GM13976 (cell line): ENCODE measurements at regions not wholly inside any gene's neighbourhood (a gene's known extent, or its start where the extent isn't known, plus 50 kb on each side); places are given as distances from the start of the nearest gene placed in this dataset.

Source experiments
- DNase-seq: peaks from one replicate; pipeline ENCODE4 v3.0.0; 2012; ENCODE audit warnings: low spot score
- CTCF ChIP-seq: IDR thresholded peaks from 2 replicates; pipeline ENCODE4 v1.5.1; 2012; ENCODE audit warnings: borderline replicate concordance, mild to moderate bottlenecking; ENCODE audit not compliant: insufficient read depth; ENCODE audit errors: extremely low read depth, missing control alignments, control extremely low read depth
- in situ Hi-C: fragments of 300-500 bp; cut with MboI; formaldehyde crosslinking; loops from one replicate; pipeline ENCODE4 v1.12.0; 2022; ENCODE audit warnings: low sequenced_read_pairs, mixed read lengths, inconsistent platforms; ENCODE audit not compliant: unreplicated experiment

GRCh38 chr2:18814387-18814786, 225.0 kb upstream of the NT5C1B start:
- DNase-seq = no peak
- in situ Hi-C loops = no loop called here
- TF ChIP-seq CTCF = no peak

- in situ Hi-C loops = no loop called here
- TF ChIP-seq CTCF = no peak
- DNase-seq = no peak
These were observed 215.2 kb upstream of the NT5C1B start for GRCh38 chr2:18804536-18804935.

GRCh38 chr2:18803141-18803939, 214.0 kb upstream of the NT5C1B start:
- no peak for TF ChIP-seq CTCF
- DNase-seq = no peak
- in situ Hi-C loops = no loop called here

- in situ Hi-C loops = no loop called here
- no peak for TF ChIP-seq CTCF
- no peak for DNase-seq
These were observed 211.0 kb upstream of the NT5C1B start for GRCh38 chr2:18800240-18800971.

GRCh38 chr2:18799397-18799796, 210.0 kb upstream of the NT5C1B start:
- in situ Hi-C loops = no loop called here
- no peak for DNase-seq
- no peak for TF ChIP-seq CTCF

GRCh38 chr2:18797133-18797845, 207.9 kb upstream of the NT5C1B start:
- in situ Hi-C loops = no loop called here
- TF ChIP-seq CTCF = no peak
- DNase-seq = no peak
